HG02623 (cell line): ENCODE measurements at regions not wholly inside any gene's neighbourhood (a gene's known extent, or its start where the extent isn't known, plus 50 kb on each side); places are given as distances from the start of the nearest gene placed in this dataset.
"Not testable (repeated sequence)": the region's sequence is repeated elsewhere in the genome, so short reads cannot be mapped to it uniquely, and the experiment has no call there.

ENCODE experiments used
- ATAC-seq: cut with Tn5 transposase; IDR thresholded peaks from one replicate; pipeline ENCODE4 v1.9.1; 2021; ENCODE audit warnings: moderate library complexity; ENCODE audit not compliant: unreplicated experiment

- no peak for ATAC-seq
Observed at GRCh38 chr4:81745050-81745449, 273.3 kb upstream of the RASGEF1B start.

GRCh38 chr4:81743731-81744435, 272.2 kb upstream of the RASGEF1B start:
- ATAC-seq = no peak

GRCh38 chr4:81740487-81740886, 268.8 kb upstream of the RASGEF1B start:
- ATAC-seq = no peak

GRCh38 chr4:81738891-81739290, 267.2 kb upstream of the RASGEF1B start:
- no peak for ATAC-seq

- ATAC-seq = no peak
Observed at GRCh38 chr4:81737865-81738559, 266.3 kb upstream of the RASGEF1B start.

GRCh38 chr4:81736324-81736723, 264.6 kb upstream of the RASGEF1B start:
- ATAC-seq = no peak

GRCh38 chr4:81732980-81733379, 261.3 kb upstream of the RASGEF1B start:
- ATAC-seq = no peak

- peak; percentile 97 for ATAC-seq
Observed at GRCh38 chr4:81724925-81725329, 253.2 kb upstream of the RASGEF1B start.

GRCh38 chr4:81723927-81724587, 252.3 kb upstream of the RASGEF1B start:
- ATAC-seq = no peak

GRCh38 chr4:81723019-81723884, 251.5 kb upstream of the RASGEF1B start:
- no peak for ATAC-seq

GRCh38 chr4:81722290-81722851, 250.7 kb upstream of the RASGEF1B start:
- no peak for ATAC-seq

GRCh38 chr4:81715757-81716156, 244.1 kb upstream of the RASGEF1B start:
- no peak for ATAC-seq

GRCh38 chr4:81715357-81715756, 243.7 kb upstream of the RASGEF1B start:
- not testable (repeated sequence) for ATAC-seq

- ATAC-seq = no peak
Observed at GRCh38 chr4:81714291-81714690, 242.6 kb upstream of the RASGEF1B start.

- no peak for ATAC-seq
Observed at GRCh38 chr4:81712714-81713113, 241.0 kb upstream of the RASGEF1B start.

- ATAC-seq = no peak
Observed at GRCh38 chr4:81704461-81704860, 232.8 kb upstream of the RASGEF1B start.

- ATAC-seq = no peak
Observed at GRCh38 chr4:81700189-81700588, 228.5 kb upstream of the RASGEF1B start.

- no peak for ATAC-seq
Observed at GRCh38 chr4:81698538-81699296, 227.0 kb upstream of the RASGEF1B start.

- no peak for ATAC-seq
Observed at GRCh38 chr4:81694176-81694913, 222.6 kb upstream of the RASGEF1B start.
